OCI-LY7 (cell line): ENCODE measurements at regions not wholly inside any gene's neighbourhood (a gene's known extent, or its start where the extent isn't known, plus 50 kb on each side); places are given as distances from the start of the nearest gene placed in this dataset. TPM values are rescaled to one million over a fixed set of nuclear protein-coding genes. Genes with fewer than 3 reads are reported as not detected.
A peak's percentile ranks its signal among the peaks of the same experiment; 100 is the strongest.

Experiments
- BruUV-seq: library from RNA; stranded (reverse); fragments of 400-500 nt; replicated peaks from 2 replicates; lab custom pipeline; 2021; lab: Mats Ljungman, UMichigan
- CTCF ChIA-PET: fragments of 300-600 bp; sonication (Branson Sonifier 250); formaldehyde crosslinking; loops from one replicate; lab custom pipeline; 2022; ENCODE audit warnings: antibody characterized with exemption; ENCODE audit not compliant: unreplicated experiment; lab: Charles Lee
- POLR2A ChIA-PET: fragments of 300-600 bp; sonication (Branson Sonifier 250); formaldehyde crosslinking; loops from one replicate; lab custom pipeline; 2022; ENCODE audit warnings: antibody characterized with exemption; lab: Charles Lee
- DNase-seq: peaks from one replicate; pipeline ENCODE4 v3.0.0-alpha.2; 2015; ENCODE audit warnings: low spot score
- H2AFZ ChIP-seq: fragments of 200-600 bp; sonication (generic), shearing (Covaris generic); 2 replicates; pipeline ENCODE4 v1.6.1; 2014; ENCODE audit warnings: mild to moderate bottlenecking, antibody characterized with exemption, low read length, moderate library complexity
- H3K27ac ChIP-seq: fragments of 200-600 bp; sonication (generic); 2 replicates; pipeline ENCODE4 v1.5.1; 2014; ENCODE audit warnings: mixed run types, low read depth, mild to moderate bottlenecking, moderate library complexity, low read length, inconsistent platforms; ENCODE audit not compliant: poor library complexity, severe bottlenecking
- H3K36me3 ChIP-seq: fragments of 200-600 bp; sonication (generic); 2 replicates; pipeline ENCODE4 v1.6.1; 2014; ENCODE audit warnings: mild to moderate bottlenecking, antibody characterized with exemption, low read length, moderate library complexity, mixed read lengths; ENCODE audit not compliant: insufficient read depth
- H3K4me1 ChIP-seq: fragments of 200-600 bp; sonication (generic); 2 replicates; pipeline ENCODE4 v1.5.1; 2014; ENCODE audit warnings: mild to moderate bottlenecking, low read length; ENCODE audit not compliant: insufficient read depth, poor library complexity, severe bottlenecking
- H3K4me2 ChIP-seq: fragments of 200-600 bp; sonication (generic); 2 replicates; pipeline ENCODE4 v1.6.1; 2014; ENCODE audit warnings: mild to moderate bottlenecking, low read length
- H3K4me3 ChIP-seq: fragments of 200-600 bp; sonication (generic); 2 replicates; pipeline ENCODE4 v1.5.1; 2014; ENCODE audit warnings: mild to moderate bottlenecking, low read depth, low read length; ENCODE audit not compliant: poor library complexity, severe bottlenecking
- H3K79me2 ChIP-seq: fragments of 200-600 bp; sonication (generic); 2 replicates; pipeline ENCODE4 v1.6.1; 2016; ENCODE audit warnings: low read depth, mild to moderate bottlenecking, low read length, moderate library complexity, mixed read lengths; ENCODE audit not compliant: insufficient read depth
- H3K9me2 ChIP-seq: fragments of 200-600 bp; sonication (generic); 2 replicates; pipeline ENCODE4 v1.6.1; 2016; ENCODE audit warnings: mild to moderate bottlenecking, low read length, mixed read lengths; ENCODE audit not compliant: insufficient read depth
- H3K9me3 ChIP-seq: fragments of 200-600 bp; sonication (generic); 2 replicates; pipeline ENCODE4 v1.6.1; 2014; ENCODE audit warnings: mild to moderate bottlenecking, mixed run types, low read length, mixed read lengths
- H4K20me1 ChIP-seq: fragments of 200-600 bp; sonication (generic); 2 replicates; pipeline ENCODE4 v1.6.1; 2014; ENCODE audit warnings: mild to moderate bottlenecking, antibody characterized with exemption, low read length, moderate library complexity, mixed read lengths; ENCODE audit not compliant: insufficient read depth
- CTCF ChIP-seq: fragments of 200-600 bp; sonication (generic); conservative IDR thresholded peaks from 2 replicates; pipeline ENCODE4 v1.5.1; 2014; ENCODE audit warnings: mild to moderate bottlenecking, antibody characterized with exemption, low read length, moderate library complexity, mixed read lengths
- EZH2phosphoT487 ChIP-seq: fragments of 200-600 bp; sonication (generic); IDR thresholded peaks from 2 replicates; pipeline ENCODE4 v1.6.1; 2018; ENCODE audit warnings: low read depth, borderline replicate concordance, mild to moderate bottlenecking, mixed run types, antibody characterized with exemption, low read length, moderate library complexity, mixed read lengths
- intact Hi-C: fragments of 100-400 bp; cut with micrococcal nuclease; formaldehyde crosslinking; loops from one replicate; pipeline ENCODE4 v1.10.0; 2022; ENCODE audit not compliant: unreplicated experiment
- microRNA-seq: library from miRNA; unstranded; fragments of <30 nt; microRNA quantifications from one replicate; pipeline ENCODE4 v1.2.0, GENCODE V29; 2022; ENCODE audit warnings: borderline replicate concordance
- small RNA-seq: library from RNA; depleted of rRNA; stranded (forward); fragments of <200 nt; gene quantifications from one replicate; pipeline ENCODE3, GENCODE V24; 2014

- Histone ChIP-seq H3K27ac (no peak overlapping the region), H3K9me2 (no peaks in the 10 kb centered on the region), H3K79me2 (no peaks in the 10 kb centered on the region), H2AFZ (no peak overlapping the region), H3K4me3 (no peak overlapping the region), H3K36me3 (no peaks in the 10 kb centered on the region), H4K20me1 (no peaks in the 10 kb centered on the region), H3K4me1 (no peaks in the 10 kb centered on the region), H3K9me3 (no peaks in the 10 kb centered on the region), H3K4me2 (no peak overlapping the region)
- intact Hi-C loops: no loop called here
- POLR2A ChIA-PET: no interaction called here
- no TSS peak for BruUV-seq
- TF ChIP-seq CTCF (peak; percentile 32; the same call in 1 of the 2 replicates), EZH2phosphoT487 (no peak)
- CTCF ChIA-PET: no interaction called here
- DNase-seq: no peak
These were observed 460.8 kb downstream of the SLITRK2 start for GRCh38 chrX:146278381-146278780.

Small RNAs in the stretch of these regions (microRNA-seq; reads per million reads assigned to microRNA genes)
- gene MIR888: not detected
- gene MIR890: not detected
- gene MIR891A: not detected
- not detected for gene MIR891B
- not detected for gene MIR892A
- not detected for gene MIR892B
- gene MIR892C: not detected

Small RNAs in the stretch of these regions (small RNA-seq; reads per million reads assigned to genes)
- not detected for gene MIR888
- gene MIR890: not detected
- gene MIR891A: not detected
- not detected for gene MIR891B
- not detected for gene MIR892A
- not detected for gene MIR892B
- gene MIR892C: not detected
